Inflammatory macrophage treated with lipopolysaccharide for 4 hours (primary cell): ENCODE measurements at regions not wholly inside any gene's neighbourhood (a gene's known extent, or its start where the extent isn't known, plus 50 kb on each side); places are given as distances from the start of the nearest gene placed in this dataset.
A peak's percentile ranks its signal among the peaks of the same experiment; 100 is the strongest.

ENCODE experiments used
- DNase-seq: peaks from one replicate; pipeline ENCODE4 v3.0.0-alpha.2; 2020

DNA sequence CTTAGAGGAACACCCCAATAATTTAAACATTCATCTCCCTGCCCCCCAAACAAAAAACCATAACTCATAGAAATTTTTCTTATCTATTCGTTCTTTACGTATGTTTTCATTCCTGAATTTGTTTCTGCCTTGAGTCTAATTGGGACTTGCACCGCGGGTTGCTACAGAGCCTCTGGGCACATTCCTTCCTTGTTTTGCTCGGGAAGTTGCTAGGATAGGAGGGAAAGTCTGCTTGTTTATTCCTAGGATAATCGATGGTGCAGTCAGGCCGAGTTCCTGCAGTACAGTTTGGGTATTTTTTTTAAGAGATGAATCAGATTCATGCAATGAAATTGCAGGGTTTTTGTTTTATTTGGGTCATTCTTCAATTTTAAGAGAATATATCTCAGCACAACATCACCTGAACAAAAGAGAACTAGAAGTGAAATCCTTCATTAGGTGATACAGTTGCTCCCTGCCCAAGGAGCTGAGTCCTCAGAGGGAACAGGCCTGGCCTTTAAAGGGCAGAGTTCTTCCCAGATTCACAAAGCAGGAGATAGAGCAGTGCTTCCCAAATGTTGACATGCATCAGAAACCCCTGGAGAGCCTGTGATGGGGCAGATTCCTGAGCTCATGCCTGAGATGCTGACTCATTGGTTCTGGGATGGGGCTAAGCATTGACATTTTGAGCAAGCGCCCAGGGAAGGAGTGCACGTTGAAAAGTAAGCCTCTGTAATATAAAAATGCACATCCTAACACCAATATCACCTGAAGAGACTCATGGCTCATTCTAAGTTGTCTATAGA, 114.9 kb upstream of the FAM9B start:
- DNase-seq = no peak

DNA sequence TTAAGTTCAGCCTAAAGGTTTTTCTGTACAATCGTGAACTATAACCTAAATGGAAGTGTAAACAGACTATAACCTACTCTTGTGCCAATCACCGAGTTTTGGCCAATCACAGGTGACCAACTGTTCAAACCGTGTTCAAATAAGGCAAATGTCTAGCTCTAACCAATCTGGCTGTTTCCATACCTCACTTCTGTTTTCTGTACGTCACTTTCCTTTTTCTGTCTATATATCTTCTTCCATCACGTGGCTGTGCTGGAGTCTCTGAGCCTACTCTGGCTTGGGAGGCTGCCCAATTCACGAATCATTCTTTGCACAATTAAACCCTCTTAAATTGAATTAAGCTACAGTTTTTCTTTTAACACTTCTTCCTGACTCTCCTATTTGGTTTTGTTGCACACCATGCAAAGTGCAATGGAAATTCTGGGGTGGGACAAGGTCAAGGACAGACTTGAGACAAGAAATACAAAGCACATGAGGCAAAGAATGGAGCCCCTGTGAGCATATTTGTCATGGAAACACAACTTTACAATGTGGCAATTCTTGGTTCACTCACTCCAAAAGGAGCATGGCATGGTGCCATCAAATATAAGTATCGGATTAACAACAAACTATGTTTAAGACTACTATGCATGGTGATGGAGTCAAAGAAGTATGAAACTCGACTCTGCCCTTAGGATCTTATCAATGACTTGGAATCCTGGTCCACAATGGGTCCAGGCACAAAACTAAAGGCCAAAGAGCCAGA, 115.7 kb upstream of the FAM9B start:
- peak; percentile 16 for DNase-seq

DNA sequence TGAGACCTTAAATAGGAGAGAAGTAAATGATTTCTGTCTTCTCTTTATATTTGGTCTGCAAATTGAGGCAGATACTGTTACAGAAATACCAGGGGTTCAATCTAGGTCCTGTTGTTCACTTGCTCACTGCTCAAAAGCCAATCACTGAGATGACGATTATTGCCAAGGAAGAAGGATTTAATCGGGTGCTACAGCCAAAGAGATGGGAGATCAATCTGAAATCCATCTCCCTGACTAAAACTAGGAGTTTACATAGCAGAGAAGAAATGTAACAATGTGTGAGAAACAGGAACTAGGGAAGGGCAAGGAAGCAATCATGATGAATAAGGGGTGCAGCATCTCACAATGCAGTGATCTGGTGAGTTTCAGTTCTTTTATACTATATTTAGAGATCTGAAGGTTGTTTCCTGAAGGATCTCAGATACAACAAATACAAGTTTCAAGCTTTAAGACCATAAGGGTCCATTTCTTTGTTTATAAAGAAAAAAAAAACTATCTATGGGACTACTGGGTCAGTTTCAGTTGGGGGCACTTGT, 117.9 kb upstream of the FAM9B start:
- DNase-seq = peak; percentile 16

DNA sequence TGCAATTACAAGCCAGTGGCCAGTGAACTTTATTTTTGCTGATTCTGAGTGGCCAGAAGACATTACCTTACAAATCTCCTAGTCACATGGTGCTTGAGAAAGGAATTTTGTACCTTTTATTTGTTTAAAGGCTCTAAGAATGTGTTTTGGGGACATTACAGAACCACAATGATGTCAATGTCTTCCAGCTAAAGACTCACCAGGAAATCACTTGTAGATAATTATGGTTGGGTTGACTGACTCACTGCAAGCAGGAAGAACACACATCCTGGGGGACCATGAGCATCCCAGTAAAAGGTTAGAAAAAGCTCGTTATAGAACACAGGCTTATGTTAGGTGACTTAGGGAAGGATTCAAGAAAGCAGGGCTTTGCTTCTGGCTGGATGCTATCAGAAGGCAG, 119.4 kb upstream of the FAM9B start:
- no peak for DNase-seq

DNA sequence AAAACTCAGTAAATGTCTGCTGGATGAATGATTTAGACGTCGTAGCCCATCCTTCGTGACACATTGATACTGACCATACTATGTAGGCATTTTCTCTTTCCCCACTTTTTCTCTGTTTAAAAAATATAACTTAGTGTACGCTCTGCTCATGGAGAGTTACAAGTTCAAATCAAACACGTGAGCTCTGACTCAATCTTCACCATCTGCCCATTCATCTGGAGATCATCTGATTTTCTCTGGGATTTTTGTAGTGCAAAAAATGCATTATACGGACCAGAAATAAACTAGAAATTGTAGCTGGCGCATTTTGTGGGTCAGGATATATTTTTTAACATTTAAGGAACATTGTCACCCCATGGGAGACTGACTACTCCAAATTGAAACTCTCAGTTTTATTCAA, 124.7 kb upstream of the FAM9B start:
- no peak for DNase-seq

DNA sequence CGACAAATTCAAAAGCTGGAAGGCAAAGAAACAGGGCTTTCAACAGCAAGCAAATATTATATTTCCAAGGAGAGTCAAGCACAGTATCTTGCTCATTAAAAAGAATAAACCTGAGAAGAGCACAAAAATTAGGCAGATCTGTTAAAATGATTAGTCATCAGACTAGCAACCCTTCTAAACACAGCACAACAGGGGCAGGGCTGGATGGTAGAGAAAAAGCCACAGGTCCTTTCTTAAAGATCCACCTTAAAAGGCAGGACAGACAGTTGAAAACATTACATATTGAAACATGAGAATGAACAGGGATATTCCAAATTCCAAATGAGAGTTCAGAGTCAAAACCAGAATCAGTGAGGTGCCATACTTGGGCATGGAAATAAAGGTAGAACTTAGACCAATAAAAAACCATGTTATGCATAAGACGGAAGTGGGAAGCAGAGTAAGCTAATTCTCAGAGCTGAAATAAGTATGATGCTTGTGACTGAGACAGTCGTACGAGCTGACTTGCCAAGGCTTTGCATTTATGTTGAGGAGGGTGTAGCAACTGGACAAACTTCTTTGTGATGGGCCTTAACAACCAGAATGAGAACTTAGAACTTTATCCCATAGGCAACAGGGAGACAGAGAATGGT, 126.9 kb upstream of the FAM9B start:
- DNase-seq = no peak

DNA sequence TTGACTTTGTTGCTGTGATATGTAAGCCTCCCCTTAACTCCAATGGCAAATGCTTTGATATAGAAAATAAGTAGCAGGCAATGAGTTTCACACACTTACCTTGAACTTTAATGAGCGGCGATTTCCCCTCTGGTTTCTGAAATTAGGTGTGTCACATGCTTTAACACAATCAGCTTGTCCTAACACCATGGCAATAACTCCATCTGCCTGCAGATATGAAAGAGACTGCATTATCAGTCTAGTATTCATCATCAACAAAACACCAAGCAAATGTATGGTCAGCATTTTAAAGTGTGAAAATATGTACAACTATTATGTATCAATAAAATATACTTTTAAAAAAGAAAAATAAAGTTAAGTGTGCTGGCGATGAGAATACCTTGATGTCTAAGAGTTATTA, 128.8 kb upstream of the FAM9B start:
- no peak for DNase-seq

DNA sequence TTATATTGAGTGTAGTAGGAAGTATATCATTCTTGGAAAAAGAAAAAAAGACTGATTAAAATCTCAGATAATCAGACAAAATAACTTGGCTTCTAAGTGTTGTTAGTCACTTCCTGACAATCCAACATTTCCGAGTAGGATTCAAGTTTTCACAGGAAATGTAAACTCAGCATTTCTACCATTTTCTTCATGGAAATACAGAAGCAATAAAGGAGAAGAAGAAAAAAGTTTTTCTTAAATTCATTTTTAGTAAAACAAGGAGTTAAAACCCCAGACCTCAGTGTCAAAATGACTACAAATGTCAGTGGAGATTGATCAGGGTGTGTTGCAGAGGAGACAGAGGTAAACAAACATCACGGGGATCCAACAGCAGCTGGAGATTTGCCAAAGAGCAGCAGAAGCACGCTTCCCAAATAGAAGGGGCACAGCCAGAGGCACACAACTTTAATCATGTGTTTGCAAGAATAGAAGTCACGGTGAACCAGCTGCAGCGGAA, 129.3 kb upstream of the FAM9B start:
- no peak for DNase-seq

DNA sequence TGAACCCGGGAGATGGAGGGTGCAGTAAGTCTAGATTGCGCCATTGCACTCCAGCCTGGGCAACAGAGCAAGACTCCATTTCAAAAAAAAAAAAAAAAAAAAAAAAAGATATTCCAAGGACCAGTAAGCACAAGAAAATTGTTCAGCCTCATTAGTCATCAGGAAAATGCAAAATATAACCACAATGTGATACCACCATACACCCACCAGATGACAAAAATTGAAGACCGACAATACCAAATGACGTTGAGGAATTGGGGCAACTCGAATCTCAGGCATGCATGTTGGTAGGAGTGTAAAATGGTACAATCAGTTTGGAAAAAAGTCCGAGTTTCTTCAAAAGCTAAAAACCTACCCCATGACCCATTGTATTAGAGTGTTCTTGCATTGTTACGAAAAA, 130.2 kb upstream of the FAM9B start:
- DNase-seq = no peak

DNA sequence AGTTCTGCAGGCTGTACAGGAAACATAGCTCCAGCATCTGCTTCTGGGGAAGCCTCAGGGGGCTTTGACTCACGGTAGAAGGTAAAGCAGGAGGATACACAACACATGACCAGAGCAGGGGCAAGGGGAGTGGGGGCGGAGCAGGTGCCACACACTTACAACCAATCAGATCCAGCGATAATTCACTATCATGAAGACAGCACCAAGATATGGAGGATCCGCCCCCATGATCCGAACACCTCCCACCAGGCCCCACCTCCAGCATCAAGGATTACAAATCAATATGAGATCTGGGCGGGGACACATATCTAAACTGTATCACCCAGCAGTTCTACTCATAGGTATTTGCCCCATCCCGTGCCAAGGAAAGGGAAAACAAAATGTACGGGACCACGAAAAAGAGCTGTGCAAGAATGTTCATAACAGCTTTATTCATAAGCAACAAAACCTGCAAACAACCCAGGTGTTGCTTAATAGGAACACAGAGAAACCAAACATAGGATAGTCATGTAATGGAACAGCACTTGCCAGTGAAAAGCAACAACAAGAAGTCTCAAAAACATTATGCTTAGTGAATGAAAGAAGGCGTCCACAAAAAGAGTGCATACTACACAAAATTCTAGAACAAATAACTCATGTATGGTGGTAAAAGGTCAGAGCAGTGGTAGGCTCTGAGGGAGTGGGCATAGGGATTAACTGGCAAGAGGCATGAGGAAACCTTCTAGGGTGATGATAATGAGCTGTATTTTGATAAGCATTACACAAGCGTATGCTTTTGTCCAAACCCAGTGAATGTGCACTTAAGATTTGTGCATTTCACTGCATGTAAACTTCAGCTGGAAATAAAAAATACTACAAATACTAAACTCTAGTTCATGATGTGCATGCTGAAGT, 130.9 kb upstream of the FAM9B start:
- DNase-seq = no peak

DNA sequence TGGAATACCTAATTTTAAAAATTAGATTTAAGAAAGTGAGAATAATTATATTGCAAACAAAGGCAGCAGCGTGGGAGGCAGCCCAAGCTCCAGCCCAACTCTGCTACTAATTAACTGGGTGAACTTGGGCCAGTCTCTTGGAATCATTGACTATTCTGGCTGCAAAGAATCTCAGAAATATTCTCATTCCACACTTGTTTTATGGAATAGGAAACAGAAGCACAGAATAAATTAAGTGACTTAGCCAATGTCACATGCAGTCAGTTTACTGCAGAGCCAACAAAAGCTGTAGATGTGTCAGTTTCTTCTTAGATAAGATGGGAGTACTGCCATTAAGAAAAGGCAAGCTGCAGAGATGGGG, 132.6 kb upstream of the FAM9B start:
- no peak for DNase-seq

DNA sequence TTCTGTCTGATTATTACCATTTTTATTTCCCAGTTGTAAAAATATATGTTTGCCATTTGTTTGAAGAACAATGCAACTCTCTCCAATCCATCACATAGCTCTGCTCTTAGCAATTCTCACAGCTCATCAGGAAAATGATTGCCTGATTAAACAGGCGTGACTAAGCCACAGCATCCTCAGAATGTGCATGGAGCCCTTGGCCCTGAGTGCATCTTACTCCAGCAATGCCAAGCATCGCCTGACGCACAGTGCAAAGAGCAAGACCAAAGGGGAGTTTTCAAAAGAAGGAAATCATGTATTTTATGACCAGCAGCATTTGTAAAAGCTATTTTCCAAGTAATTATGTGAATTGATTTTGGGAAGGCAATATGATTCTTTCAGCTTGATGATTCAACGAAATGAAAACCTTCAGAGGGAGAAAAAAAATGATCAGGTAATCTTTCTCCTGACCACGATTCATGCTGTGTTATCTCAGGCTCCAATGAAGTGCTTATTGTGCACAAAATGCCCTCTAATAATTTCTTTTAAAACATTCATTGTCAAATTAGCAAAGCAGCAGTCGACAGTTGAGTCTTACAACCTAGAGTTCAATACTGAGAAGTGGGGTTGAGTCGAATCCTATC, 138.0 kb upstream of the FAM9B start:
- no peak for DNase-seq

DNA sequence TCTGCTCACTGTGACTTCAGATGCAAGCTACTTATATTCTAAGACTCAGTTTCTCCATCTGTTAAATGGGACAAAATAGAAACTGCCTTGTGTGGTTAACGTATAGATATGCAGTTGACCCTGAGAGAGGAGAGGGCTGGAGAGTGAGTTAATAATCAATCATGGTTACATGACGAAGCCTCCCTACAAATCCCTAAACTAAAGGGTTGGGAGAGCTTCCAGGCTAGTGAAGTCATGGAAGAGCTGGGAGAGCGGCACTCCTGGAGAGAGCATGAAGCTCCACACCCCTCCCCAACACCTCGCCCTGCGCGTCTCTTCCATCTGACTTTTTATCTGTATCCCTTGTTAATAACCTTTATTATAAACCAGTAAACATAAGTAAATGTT, 138.5 kb upstream of the FAM9B start:
- DNase-seq = no peak

DNA sequence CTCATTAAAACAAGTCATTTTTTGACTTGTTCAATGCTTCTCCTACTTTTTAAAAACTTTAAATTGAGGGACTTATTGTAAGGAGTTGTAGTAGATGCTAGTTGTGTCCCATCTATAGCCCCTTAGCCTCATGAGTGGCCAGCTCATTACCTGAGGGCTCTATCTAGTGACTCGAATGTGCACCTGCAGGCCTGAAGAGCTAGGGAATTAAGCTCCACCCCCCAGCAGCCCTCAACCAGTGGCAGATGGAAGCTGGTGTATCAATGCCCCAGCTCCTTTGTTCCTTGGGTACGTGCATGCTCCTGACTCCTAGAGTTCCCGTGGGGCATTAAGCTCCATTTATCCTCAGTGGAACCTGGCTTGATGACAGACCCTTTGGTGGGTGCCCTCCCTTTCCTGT, 146.7 kb upstream of the FAM9B start:
- no peak for DNase-seq

DNA sequence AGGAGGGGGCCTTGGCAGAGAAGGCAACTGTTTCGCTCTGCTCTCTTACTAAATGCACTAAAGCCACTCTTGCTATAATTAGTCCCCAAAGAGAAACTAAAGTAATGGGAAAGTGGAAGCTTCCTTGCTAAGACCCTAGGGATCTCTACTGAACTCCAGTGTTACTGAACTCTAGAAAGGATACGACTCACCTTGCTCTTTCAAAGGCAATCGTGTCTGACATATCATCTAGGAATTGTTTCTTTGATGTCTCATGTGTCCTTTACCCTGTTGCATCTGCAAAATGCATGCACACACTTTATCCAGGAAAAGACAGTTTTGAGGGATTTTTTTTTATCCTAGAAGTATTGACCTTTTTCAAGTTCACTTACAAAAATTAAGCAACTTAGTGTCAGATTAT, 148.1 kb upstream of the FAM9B start:
- no peak for DNase-seq

DNA sequence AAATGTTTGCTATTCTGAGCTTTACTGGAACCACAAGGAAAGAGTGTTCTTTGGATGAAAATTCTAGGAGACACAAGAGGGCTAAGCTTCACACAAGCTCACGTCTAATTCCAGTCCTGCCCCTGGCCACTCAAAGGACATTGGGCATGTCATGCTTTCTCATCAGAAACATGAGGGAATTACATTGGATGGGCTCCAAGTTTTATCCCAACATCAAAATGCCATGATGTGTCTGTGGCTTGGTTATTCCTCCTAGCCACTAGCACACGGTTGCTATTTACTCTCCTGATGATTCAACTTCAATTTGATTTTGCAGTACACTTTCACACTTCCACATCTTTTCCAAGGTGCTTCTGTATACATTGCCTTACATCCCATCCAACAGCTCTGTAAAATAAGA, 149.6 kb upstream of the FAM9B start:
- DNase-seq = no peak

DNA sequence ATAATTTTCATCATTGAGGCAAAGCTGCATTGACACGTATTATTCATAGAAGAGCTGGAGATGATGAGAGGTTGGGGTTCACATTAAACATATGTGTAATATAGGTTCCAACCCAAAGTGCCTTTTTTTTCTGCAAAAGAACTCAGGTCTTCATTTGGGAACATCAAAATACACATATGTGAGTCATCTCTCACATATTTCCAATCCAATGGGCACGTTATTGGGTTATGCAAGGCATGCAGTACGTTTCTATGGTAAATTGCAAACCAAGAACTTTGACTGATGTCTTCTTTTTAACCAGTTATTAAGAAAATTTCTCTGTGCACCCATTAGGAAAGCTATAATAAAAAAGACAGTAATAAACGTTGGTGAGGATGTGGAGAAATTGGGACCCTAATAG, 150.3 kb upstream of the FAM9B start:
- no peak for DNase-seq

DNA sequence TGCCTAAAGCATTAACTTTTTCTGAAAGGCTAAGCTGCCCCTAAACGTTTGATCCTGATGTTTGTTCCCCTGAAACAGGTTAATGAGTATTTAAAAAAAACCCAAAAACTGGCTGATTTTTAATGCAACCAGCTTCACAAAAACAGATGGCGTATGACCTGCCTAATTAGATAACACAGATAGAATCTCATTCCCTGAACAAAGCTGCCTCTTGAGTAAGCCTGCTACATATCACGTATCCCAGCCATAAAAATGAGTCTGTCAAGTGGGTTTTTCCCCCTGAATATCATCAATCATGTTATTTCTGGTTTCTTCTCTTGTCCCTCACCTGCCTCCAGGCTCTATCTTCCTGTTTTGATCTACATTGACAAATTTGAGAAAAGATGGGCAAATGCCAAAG, 154.2 kb upstream of the FAM9B start:
- no peak for DNase-seq

DNA sequence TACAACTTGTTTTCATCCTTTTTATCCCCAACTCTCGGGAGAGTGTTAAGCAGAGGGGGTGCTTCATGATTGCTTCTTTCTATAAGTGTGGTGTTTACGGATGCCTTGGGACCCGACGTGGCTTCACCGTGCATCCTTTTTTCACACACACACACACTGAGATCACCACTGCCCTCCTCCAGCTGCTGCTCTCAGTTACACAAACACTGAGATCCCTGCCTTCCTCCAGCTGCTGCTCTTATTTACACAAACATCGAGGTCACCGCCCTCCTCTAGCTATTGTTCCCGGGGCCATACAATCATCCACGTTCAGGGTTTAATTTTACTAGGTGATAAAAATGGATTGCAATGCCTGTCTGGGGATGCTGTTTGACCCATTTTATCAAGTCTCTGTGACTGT, 155.4 kb upstream of the FAM9B start:
- no peak for DNase-seq

DNA sequence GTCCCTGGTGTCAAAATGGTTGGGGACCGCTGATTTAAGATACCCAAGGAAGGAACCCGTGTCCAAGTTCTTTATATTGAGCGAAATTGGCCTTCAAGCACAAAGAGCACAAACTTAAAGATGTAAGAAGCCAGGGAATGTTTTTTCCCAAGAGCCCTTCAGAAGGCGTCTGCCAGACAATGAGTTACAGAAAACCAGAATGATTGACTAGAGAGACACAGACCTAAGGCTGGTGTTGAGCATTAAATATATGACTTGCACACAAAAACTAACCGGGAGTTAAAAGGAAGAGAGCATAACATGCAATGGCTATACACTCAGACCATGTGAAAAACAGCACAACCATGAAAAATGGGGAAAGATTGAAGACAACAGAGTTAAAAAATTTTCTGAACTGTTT, 157.5 kb upstream of the FAM9B start:
- DNase-seq = no peak

DNA sequence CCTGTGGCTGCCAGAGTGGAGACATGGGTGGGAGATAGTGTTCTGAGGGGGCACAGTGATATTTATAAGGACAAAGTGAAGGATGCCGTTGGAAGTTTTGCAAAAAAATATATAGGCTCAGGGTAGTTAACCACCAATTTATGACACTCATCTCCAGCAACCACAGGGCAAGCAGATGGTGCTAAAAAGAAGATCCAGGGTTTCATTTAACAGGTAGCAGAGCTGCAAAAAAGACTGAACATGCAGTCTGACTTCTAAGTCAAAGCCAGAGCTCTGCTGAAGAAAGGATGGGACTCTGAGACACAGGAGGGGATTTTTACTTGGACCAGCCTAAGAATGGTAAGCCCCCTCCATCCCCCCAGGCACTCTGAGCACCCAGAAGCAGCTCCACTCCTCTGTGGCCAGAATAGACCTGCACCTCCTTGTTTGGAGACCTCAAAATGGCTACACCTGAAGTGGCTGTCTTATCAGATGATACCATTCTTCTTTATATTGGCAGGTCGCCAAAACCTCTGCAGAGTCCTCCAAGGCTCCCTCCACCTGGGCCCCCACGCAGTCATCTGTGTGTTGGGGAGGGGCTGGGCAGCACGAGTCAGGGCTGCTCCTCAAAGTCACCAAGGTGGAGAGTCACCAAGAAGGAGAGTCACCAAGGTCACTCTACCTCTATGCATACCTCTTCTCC, 161.4 kb upstream of the FAM9B start:
- no peak for DNase-seq
